Stimulated activated CD4-positive, alpha-beta T cell treated with anti-CD3 and anti-CD28 coated beads, Interleukin-1b, Interleukin-23, amount 100 ng/mL, for 24 hours (primary cell): ENCODE measurements at regions not wholly inside any gene's neighbourhood (a gene's known extent, or its start where the extent isn't known, plus 50 kb on each side); places are given as distances from the start of the nearest gene placed in this dataset.
"Not testable (repeated sequence)": the region's sequence is repeated elsewhere in the genome, so short reads cannot be mapped to it uniquely, and the experiment has no call there.

Experiments
- DNase-seq, 4 experiments: peaks; one replicate each; pipeline ENCODE4 v3.0.0-alpha.2; 2020; ENCODE audit warnings: low read depth in 4 of 4, low spot score in 1 of 4

- DNase-seq = no peak
Observed at GRCh38 chr5:117562647-117563046, 988.0 kb upstream of the SEMA6A start.

- no peak for DNase-seq
Observed at GRCh38 chr5:117561531-117561930, 986.9 kb upstream of the SEMA6A start.

DNA sequence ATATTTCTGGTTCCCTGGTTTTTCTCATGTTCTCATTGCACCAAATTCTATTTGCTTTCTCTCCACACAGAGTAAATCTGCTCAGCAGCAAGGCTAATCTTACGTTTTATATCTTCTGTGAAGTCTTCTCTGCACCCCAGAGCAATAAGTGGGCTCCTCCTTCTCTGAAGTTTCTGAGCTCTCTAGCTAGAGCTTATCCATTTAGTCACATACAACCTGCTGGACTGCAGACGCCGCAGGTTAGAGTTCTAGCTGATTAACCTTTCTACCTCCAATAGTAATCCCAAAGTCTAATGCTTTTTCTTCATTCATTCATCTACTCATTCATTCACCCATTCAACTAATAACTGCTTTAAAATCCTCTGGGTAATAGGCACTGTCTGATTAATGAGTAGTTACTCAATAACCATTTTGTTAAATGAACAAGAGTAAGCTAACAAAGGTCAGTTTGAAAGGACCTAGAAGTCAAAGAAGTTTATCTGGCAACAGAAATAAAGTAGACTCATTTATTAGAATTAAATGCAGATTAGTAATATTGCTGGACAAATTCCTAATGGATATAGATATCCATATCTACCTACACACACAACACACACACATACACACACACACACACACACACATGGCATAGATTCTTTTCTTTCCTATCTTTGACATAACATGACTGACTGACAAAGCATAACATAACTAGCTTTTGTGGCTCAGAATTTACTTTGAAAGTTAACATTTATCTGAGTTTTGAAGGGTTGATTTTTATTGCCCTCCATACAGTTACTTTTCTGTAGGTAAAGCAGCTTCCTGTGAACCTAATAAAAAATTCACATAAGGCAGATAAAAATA is 984.6 kb upstream of the SEMA6A start:
- no peak for DNase-seq

- DNase-seq = no peak
Observed at GRCh38 chr5:117551236-117551635, 976.6 kb upstream of the SEMA6A start.

GRCh38 chr5:117547192-117547591 is 972.6 kb upstream of the SEMA6A start:
- no peak for DNase-seq

DNA sequence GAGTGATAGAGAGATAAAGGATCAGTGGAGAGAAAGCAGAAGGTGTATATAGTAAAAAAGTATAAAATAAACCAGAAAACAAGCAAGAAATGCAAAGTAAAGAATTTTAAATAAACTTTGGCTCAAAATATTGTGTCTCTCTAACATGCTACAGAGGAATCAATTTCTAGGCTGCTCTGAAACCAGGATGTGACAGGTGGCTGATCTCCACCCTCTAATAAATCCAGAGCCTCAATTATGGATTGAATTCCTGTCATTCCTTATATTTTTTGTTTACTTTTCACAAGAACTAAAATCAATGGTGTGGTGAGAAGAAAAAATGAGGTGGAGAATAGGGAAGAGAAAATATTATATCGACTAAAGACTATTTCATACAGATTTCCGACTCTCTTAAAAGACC is 965.1 kb upstream of the SEMA6A start:
- no peak for DNase-seq

DNA sequence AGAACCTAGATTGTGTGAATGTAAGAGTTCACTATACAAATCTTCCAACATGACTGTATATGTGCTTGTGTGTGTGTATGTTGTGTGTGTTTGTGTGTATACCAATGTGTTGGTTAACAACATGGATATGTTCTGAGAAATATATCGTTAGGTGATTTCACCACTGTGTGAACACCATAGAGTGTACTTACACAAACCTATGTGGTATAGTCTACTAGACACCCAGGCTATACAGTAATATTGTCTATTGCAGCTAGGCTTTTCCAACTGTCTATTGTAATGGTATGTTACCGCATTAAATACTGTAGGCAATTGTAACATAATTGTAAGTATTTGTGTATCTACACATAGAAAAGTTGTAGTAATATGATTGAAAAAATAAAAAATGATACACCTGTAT is 959.2 kb upstream of the SEMA6A start:
- DNase-seq = no peak

DNA sequence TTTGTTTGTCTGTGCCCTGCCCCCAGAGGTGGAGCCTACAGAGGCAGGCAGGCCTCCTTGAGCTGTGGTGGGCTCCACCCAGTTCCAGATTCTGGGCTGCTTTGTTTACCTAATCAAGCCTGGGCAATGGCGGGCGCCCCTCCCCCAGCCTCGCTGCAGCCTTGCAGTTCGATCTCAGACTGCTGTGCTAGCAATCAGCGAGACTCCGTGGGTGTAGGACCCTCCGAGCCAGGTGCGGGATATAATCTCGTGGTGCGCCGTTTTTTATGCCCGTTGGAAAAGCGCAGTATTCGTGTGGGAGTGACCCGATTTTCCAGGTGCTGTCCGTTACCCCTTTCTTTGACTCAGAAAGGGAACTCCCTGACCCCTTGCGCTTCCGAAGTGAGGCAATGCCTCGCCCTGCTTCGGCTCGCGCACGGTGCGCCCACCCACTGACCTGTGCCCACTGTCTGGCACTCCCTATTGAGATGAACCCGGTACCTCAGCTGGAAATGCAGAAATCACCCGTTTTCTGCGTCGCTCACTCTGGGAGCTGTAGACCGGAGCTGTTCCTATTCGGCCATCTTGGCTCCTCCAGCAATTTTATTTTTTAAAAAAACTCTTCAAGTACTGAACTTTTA is 958.5 kb upstream of the SEMA6A start:
- DNase-seq = not testable (repeated sequence)

DNA sequence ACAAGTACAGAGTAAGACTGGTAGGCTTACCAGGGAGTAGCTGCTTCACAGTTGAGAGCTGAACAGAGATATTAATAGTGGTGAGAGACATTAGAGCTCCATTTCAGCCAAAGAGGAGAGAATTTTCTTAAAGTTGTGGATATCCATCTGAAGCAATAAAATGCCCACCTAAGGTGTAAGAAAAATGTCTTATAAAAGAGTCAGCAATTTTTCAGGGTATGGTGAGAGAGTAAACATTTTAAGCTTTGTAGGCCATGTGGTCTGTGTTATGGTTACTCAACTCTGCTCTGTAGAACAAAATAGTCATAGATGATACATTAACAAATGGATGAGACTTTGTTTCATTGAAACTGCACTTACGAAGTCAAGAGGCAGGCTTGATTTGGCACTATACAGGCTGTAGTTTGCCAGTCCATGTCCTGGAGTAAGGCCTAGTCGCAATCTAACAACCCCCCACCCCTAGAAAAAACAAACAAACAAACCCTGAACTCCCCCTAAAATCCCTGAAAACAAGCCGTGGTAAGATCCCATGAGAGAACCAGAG is 945.4 kb upstream of the SEMA6A start:
- DNase-seq = no peak

- no peak for DNase-seq
Observed at GRCh38 chr5:117504305-117504704, 929.7 kb upstream of the SEMA6A start.

DNA sequence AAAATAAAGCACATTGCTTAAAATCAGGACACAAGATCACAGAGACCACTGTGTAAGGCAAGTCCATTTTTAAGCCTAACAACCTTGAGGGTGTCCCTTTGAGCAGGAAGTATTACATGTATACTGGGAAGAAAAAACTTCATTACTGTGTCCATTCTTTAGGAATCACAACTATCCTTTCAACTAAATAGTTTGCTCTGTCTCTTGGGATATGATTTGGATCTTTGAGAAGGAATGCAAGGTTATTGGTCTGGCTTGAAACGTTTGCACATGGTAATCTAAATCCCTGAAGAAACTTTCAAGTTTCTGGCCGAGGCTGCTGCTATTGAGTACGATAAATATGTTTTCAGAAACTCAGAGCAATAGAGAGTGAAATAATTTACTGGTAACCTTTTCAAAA is 923.0 kb upstream of the SEMA6A start:
- no peak for DNase-seq

DNA sequence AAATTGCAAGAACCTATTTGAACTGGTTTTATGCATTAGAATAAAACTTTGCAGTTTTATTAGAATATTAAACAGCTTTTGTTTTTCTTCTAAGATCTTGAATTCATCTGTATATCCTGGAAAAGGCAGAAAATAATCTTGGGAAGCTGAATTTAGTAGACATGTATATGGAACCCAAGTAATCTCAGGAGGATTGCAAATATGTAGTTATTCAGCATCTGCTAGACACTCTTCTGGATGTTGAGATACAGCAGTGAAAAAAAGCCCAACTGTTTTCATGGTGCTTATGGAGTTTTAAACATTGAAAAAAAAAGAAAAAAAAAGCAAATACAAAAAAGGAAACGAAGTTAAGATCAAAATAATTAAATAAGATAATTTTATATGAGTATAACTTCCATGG is 922.2 kb upstream of the SEMA6A start:
- DNase-seq = no peak

GRCh38 chr5:117494188-117494587 is 919.6 kb upstream of the SEMA6A start:
- no peak for DNase-seq

DNA sequence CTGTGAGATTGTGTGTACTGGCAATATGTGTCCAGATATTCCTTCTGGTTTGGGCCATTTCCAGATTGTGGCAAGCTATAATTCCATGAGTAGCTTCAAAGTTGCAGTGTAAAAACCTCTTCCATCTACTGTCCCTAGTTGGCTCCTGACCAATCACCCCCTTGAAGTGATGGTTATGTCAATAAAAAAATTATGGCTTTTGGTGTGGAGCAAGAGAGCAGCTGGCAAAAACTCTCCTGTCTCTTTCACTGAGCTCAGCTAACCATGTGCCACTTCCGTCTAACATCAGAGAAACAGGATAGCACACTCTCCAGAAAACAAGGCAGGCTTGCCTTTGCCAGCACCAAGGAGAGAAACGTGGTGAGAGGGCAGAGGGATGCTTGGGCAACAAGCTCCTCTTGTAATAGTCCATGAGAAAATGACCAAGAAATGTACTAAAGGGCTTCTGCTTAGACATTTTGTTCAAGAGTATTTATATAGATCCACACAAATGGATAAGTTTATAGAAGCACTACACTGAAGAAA is 914.4 kb upstream of the SEMA6A start:
- DNase-seq = no peak

- DNase-seq = no peak
Observed at GRCh38 chr5:117487556-117487955, 912.9 kb upstream of the SEMA6A start.

DNA sequence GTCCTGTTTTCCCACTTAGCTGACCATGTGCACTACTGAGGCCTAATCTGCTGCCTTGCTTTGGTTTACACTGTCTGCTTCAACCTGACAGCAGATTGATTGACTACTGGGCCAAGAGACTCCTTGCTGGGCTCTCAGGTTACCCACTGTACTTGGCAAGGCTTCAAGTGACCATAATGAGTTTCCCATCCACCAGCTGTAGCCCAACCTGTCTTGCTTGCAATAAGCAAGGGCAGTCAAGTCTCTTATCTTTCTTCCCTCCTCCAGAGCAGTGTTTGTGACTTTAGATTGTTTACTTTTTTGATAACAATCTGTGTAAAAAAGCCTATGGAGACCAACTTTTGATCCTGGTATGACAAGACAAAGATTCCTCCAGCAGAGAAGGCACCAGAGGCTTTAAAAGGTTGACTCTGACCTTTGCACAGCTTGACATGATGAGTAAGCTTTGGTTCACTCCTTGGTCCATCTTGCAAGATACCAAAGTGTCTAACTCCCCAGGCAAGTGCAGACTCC is 912.3 kb upstream of the SEMA6A start:
- DNase-seq = no peak

DNA sequence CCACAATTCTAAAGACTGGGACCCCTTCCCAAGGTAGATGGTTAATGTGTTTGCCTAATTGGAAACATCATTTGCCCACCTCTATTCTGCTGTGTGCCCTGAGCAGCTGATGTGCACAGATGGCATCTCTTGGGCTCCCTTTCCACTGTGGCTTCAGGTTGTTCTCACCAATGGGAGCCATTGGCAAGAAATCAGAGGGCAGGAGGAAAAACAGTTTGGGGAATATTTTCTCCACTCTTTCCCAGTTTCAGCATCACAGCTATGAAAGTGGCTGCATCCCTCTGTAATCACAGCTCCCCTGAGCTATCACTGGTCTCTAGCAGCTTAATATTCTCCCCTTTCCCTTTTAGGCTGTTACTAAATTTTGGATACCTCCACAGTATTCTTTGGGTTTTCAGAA is 911.6 kb upstream of the SEMA6A start:
- no peak for DNase-seq

- DNase-seq = no peak
Observed at GRCh38 chr5:117475919-117476318, 901.3 kb upstream of the SEMA6A start.

GRCh38 chr5:117473165-117473564 is 898.5 kb upstream of the SEMA6A start:
- no peak for DNase-seq

DNA sequence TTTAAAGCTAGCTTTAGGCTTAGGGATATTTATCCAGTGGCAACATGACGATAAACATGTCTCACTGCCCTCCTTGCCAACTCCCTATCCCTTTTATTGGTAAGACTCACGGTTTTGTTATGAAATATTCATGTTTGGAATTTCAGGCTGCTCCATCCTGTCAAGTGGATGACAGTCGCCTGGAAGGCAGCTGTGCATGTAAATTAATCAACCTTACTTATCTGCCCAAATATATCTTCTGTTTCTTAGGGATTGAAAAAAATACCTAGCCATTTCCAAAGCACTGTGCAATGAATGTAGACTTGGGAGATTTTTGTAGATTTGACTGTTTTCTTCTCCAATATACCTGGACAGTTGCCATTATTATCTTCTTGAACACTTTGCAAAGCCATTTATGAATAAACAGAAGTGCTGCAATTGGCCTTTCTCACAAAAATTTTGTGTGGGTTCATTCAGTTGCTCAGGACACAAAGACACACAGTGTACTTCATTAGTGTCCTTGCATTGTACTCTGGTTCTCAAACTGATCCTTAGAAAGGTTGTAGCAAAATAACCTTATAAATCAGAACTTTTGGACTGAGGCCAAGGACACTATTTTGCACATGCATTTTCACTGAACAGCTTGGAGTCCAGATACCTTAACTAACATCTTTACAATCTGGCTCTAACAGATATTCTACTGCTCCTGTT is 889.4 kb upstream of the SEMA6A start:
- DNase-seq = no peak

- no peak for DNase-seq
Observed at GRCh38 chr5:117461966-117462365, 887.3 kb upstream of the SEMA6A start.
